ENCODE measurements at regions not wholly inside any gene's neighbourhood (a gene's known extent, or its start where the extent isn't known, plus 50 kb on each side); places are given as distances from the start of the nearest gene placed in this dataset.

GRCh38 chr5:162762119-162762518 lies 675.3 kb upstream of the CCNG1 start:
- Histone ChIP-seq H3K9ac (ENCODE audit: extremely low read depth, insufficient read length, low read length) (no peak overlapping the region), H3T11ph (ENCODE audit: low read length) (no peak overlapping the region), H3K4me1 (ENCODE audit: insufficient read depth, low read length) (no peaks in the 10 kb centered on the region), H3K14ac (ENCODE audit: insufficient read depth, low read length) (no peak overlapping the region), H3K4ac (ENCODE audit: low read depth, low read length) (no peak overlapping the region), H2BK12ac (ENCODE audit: insufficient read length, low read depth, low read length) (no peak overlapping the region), H3K4me2 (ENCODE audit: insufficient read depth, insufficient read length, low read length) (no peak overlapping the region), H3K27me3 (ENCODE audit: insufficient read depth, low read length) (no peaks in the 10 kb centered on the region), H2BK20ac (ENCODE audit: low read depth, low read length, poor library complexity, severe bottlenecking) (no peak overlapping the region), H4K20me1 (ENCODE audit: control insufficient read depth, insufficient read depth, insufficient read length) (no peaks in the 10 kb centered on the region), H3K9me3 (ENCODE audit: control insufficient read depth, low read depth, low read length) (no peaks in the 10 kb centered on the region), H3K23ac (ENCODE audit: insufficient read length, low read depth, low read length) (no peak overlapping the region), H3K56ac (ENCODE audit: insufficient read length, low read depth, low read length) (no peak overlapping the region), H3K79me2 (ENCODE audit: insufficient read depth, low read length) (no peaks in the 10 kb centered on the region), H2AK5ac (ENCODE audit: insufficient read length, low read length) (no peak overlapping the region), H2BK5ac (ENCODE audit: insufficient read length, low read length) (no peak overlapping the region), H4K91ac (ENCODE audit: insufficient read length, low read depth, low read length) (no peak overlapping the region), H2BK120ac (ENCODE audit: low read depth, low read length, poor library complexity, severe bottlenecking) (no peak overlapping the region), H3K79me1 (ENCODE audit: insufficient read depth, low read depth, low read length, poor library complexity, severe bottlenecking) (no peaks in the 10 kb centered on the region), H4K5ac (ENCODE audit: insufficient read length, low read depth, low read length) (no peak overlapping the region), H4K8ac (replicated peaks; ENCODE audit: insufficient read length, low read depth, low read length) (no peak overlapping the region), H2AFZ (ENCODE audit: low read length) (no peak overlapping the region), H3K27ac (ENCODE audit: insufficient read length, low read depth, low read length) (no peak overlapping the region), H3K18ac (ENCODE audit: insufficient read length, low read depth, low read length) (no peak overlapping the region), H3K23me2 (ENCODE audit: insufficient read length, low read depth, low read length, poor library complexity, severe bottlenecking) (no peaks in the 10 kb centered on the region), H2BK15ac (ENCODE audit: low read depth, low read length) (no peak overlapping the region)
- no peak for TF ChIP-seq CTCF (conservative IDR thresholded peaks at IDR 0.05)
- no peak for DNase-seq
- Mint-ChIP-seq H3K27me3 (ENCODE audit: low read depth) (no peaks in the 10 kb centered on the region), H3K36me3 (ENCODE audit: insufficient read depth in 1 of 3, low read depth in 3 of 3) (no peaks in the 10 kb centered on the region; a peak in 1 of 7 replicates), H3K4me3 (no peak overlapping the region), H3K4me1 (no peaks in the 10 kb centered on the region), H3K9me3 (no peaks in the 10 kb centered on the region), H3K27ac (no peak overlapping the region)
- no CpG with 5 or more reads among the region's 5 CpGs for WGBS (ENCODE audit: extremely low coverage, insufficient read length, low lambda C conversion rate)
